Activated CD8-positive, alpha-beta memory T cell treated with anti-CD3 and anti-CD28 coated beads, Interleukin-2, amount 10 ng/mL, durations not matched to agents 7 days and 5 days (primary cell): ENCODE measurements at regions not wholly inside any gene's neighbourhood (a gene's known extent, or its start where the extent isn't known, plus 50 kb on each side); places are given as distances from the start of the nearest gene placed in this dataset.

Source experiments
- ATAC-seq: fragments of 150-1000 bp; cut with Tn5 transposase; one replicate; pipeline ENCODE4 v1.10.0; 2021; ENCODE audit warnings: moderate library complexity
- CTCF ChIA-PET: fragments of 350-600 bp; sonication (Branson Sonifier 250); formaldehyde crosslinking; loops from one replicate; lab custom pipeline; 2021; ENCODE audit warnings: antibody characterized with exemption; lab: Charles Lee
- DNase-seq: peaks from one replicate; pipeline ENCODE4 v3.0.0-alpha.2; 2020
- H3K27ac Mint-ChIP-seq: one replicate; pipeline ENCODE4 v1.8.0; 2021; ENCODE audit warnings: mild to moderate bottlenecking, mixed read lengths
- H3K27me3 Mint-ChIP-seq: one replicate; pipeline ENCODE4 v1.8.0; 2021; ENCODE audit warnings: mixed read lengths
- H3K36me3 Mint-ChIP-seq: one replicate; pipeline ENCODE4 v1.8.0; 2021; ENCODE audit warnings: mild to moderate bottlenecking, mixed read lengths
- H3K4me1 Mint-ChIP-seq: one replicate; pipeline ENCODE4 v1.8.0; 2021; ENCODE audit warnings: mixed read lengths
- H3K4me3 Mint-ChIP-seq: one replicate; pipeline ENCODE4 v1.8.0; 2021; ENCODE audit warnings: mild to moderate bottlenecking, moderate library complexity, mixed read lengths
- H3K9me3 Mint-ChIP-seq: one replicate; pipeline ENCODE4 v1.8.0; 2022; ENCODE audit warnings: low read depth, mixed read lengths

- no peak for ATAC-seq
- Mint-ChIP-seq H3K36me3 (no peaks in the 10 kb centered on the region), H3K27ac (no peak overlapping the region), H3K4me1 (peaks cover 9% of the 10 kb centered on the region), H3K4me3 (no peak overlapping the region), H3K9me3 (no peaks in the 10 kb centered on the region), H3K27me3 (no peaks in the 10 kb centered on the region)
- CTCF ChIA-PET, result interaction anchor here (1.0 to 8.4 kb wide), 12 partner anchors 15 to 311 kb away, joined by 3 to 104 read pairs (median 5); a partner anchor contains a TSS
- no peak for DNase-seq
Observed at GRCh38 chr12:107400686-107401447, 284.7 kb upstream of the PWP1 start.

DNA sequence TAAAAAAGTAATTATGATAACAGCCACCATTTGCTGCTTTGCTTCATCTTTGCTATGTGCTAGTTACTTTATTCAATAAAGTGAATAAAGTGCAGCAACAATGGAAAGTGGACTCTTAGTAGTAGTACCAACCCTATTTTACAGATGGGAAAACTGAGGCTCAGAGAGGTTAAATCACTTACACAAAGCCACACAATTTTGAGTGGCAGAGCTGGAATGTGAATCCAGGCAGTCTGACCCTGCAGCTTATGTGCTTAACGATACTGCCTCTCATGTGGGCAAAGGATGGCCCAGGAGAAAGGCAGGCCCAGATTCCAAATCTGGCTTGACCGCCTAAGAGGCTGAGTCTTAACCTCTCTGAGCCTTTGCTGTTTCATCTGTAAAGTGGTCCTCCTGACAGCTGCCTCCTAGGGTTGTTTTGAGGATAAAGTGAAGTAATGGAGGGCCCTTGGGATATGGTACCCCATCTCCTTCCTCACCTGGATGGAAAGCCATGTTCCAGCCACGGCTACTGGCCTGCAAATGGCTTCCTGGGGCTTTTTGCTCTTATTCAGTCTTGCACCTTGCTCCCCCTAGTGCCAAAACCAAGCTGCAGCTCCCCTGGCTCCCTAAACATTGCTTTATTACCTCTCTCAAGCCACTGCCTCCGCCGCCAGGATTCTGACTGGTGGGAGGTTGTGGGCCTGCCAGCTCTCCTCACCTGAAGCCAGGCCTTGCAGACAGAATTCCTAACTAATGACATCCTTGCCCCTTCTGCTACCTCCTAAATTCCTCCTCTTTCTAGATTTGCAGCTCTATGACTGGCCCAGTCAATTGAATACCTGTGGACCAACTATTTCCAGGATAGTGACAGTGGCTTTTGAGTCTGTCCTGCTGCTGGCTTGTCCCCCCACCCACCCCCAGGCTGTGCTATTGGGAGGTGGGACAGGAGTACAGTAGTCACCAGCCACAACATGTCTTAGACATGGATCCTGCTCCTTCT, 283.3 kb upstream of the PWP1 start:
- H3K27me3 Mint-ChIP-seq, result no peaks in the 10 kb centered on the region
- H3K9me3 Mint-ChIP-seq, result no peaks in the 10 kb centered on the region
- no peak overlapping the region for H3K27ac Mint-ChIP-seq
- peak; percentile 78 for DNase-seq
- peak; percentile 78 for ATAC-seq
- H3K36me3 Mint-ChIP-seq, result no peaks in the 10 kb centered on the region
- CTCF ChIA-PET, result interaction anchor here (0.6 to 8.4 kb wide), 34 partner anchors 9 to 312 kb away, joined by 3 to 104 read pairs (median 5); a partner anchor contains a TSS
- H3K4me1 Mint-ChIP-seq, result peaks cover 8% of the 10 kb centered on the region
- H3K4me3 Mint-ChIP-seq, result no peak overlapping the region

DNA sequence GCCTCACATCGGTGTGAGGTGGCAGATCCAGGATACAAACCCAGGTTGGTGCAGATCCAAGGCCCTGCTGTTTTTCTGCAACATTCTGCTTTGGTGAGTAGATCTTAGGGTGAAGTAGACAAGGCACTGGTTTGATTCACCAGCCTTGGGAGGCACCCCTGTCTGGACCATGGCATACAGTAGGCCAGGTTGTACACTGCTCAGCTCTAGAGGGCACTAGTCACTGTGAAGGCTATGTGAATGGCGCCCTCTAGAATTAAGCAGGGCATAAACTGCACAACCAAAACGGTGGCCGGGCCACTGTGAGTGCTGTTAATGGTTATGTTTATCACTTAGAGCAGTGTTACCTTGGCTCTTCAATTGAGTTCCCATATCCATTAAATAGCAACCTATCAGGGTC, 280.6 kb upstream of the PWP1 start:
- CTCF ChIA-PET, result interaction anchor here (0.8 to 8.4 kb wide), 18 partner anchors 10 to 278 kb away, joined by 3 to 104 read pairs (median 4); a partner anchor contains a TSS
- H3K36me3 Mint-ChIP-seq, result no peaks in the 10 kb centered on the region
- H3K9me3 Mint-ChIP-seq, result no peaks in the 10 kb centered on the region
- no peaks in the 10 kb centered on the region for H3K27me3 Mint-ChIP-seq
- H3K4me1 Mint-ChIP-seq, result peaks cover 5% of the 10 kb centered on the region
- DNase-seq (peak; percentile 59), ATAC-seq (peak; percentile 84)
- H3K4me3 Mint-ChIP-seq, result no peak overlapping the region
- no peak overlapping the region for H3K27ac Mint-ChIP-seq

DNA sequence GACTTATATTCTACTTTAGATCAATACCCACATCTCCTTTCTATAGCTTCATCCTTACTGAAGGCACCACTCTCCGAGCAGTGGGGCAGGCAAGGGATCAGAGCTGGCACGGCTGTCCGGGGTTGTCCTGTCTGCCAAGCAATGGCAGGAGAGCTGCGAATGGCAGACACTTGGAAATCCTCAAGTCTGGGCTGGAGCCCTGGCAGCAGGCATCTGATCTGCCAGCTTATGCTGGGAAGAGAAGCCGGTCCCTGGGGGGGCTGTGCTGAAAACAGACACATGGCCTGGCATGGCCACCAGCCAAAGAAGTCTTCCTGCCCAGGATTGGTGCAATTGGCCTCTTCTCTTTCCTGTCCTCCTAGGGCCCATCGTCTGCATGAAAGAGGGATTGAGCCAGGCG, 280.2 kb upstream of the PWP1 start:
- Mint-ChIP-seq H3K27me3 (no peaks in the 10 kb centered on the region), H3K4me1 (peaks cover 5% of the 10 kb centered on the region), H3K9me3 (no peaks in the 10 kb centered on the region), H3K27ac (no peak overlapping the region), H3K36me3 (no peaks in the 10 kb centered on the region), H3K4me3 (no peak overlapping the region)
- DNase-seq, result no peak
- CTCF ChIA-PET, result interaction anchor here (0.6 to 8.4 kb wide), 19 partner anchors 11 to 279 kb away, joined by 3 to 104 read pairs (median 3); a partner anchor contains a TSS
- no peak for ATAC-seq

- Mint-ChIP-seq H3K27me3 (no peaks in the 10 kb centered on the region), H3K36me3 (no peaks in the 10 kb centered on the region), H3K4me1 (peaks cover 4% of the 10 kb centered on the region), H3K9me3 (no peaks in the 10 kb centered on the region), H3K27ac (no peak overlapping the region), H3K4me3 (no peak overlapping the region)
- ATAC-seq (no peak), DNase-seq (no peak)
- CTCF ChIA-PET, result interaction anchor here (0.8 to 8.4 kb wide), 5 partner anchors 83 to 275 kb away, joined by 3 to 104 read pairs (median 25); a partner anchor contains a TSS
Observed at GRCh38 chr12:107406932-107407331, 278.7 kb upstream of the PWP1 start.

DNA sequence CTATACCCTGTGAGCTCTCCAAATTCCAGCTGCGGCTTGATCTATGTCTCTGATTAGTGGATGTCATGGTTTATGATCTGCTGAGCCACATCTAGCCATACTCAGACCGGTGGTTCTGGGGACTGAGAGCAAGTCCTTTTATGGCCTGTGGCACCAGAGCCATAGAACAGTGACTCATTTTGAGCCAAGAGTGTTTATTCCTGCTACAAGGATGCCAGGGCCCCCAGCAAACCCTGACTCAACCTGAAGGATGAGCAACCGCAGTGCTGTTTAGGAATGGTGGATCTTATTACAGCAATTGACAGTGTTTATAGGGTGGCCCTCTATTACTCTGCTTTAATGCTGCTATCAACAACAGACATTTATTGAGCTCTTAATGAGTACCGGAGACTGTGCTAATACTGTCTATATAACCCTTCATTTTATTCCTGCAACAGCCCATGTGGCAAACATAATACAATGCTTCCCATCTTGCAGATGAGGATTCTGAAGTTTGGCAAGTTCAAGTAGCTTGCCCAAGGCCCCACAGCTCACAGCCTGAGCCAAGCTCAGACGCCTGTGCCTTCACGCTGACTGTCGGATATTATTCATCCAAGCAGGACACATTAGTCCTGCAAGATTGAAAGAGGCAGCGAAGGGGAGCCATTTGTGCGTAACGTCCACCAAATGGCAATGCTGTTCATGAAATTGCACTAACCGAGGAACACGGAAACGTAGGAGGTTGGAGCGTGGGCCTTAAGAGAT, 273.6 kb upstream of the PWP1 start:
- H3K27ac Mint-ChIP-seq, result no peak overlapping the region

DNA sequence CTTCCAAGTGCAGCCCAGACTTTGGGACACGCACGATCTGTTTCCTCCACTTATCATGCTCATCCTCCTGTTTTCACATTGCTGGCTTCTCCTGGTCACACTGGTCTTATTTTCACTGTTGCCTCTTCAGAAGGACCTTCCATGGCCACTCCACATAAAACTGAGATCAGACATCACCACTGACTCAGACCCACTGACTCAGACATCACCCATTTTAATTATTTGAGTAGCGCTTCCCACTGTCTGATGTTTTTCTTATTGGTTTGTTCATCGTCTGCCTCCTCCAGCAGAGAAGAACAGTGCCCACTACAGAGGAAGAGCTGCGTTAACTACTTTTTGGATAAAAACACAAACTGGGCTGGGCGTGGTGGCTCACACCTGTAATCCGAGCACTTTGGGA, 270.5 kb upstream of the PWP1 start:
- no peak overlapping the region for H3K27ac Mint-ChIP-seq
- no peaks in the 10 kb centered on the region for H3K9me3 Mint-ChIP-seq
- CTCF ChIA-PET, result no interaction called here
- DNase-seq (no peak), ATAC-seq (no peak)
- no peaks in the 10 kb centered on the region for H3K4me1 Mint-ChIP-seq
- H3K4me3 Mint-ChIP-seq, result no peak overlapping the region
- H3K27me3 Mint-ChIP-seq, result no peaks in the 10 kb centered on the region
- peaks cover 2% of the 10 kb centered on the region for H3K36me3 Mint-ChIP-seq

More for the DNA sequence above, 273.6 kb upstream of the PWP1 start:
- Mint-ChIP-seq H3K27me3 (no peaks in the 10 kb centered on the region), H3K4me1 (no peaks in the 10 kb centered on the region), H3K4me3 (no peak overlapping the region), H3K36me3 (no peaks in the 10 kb centered on the region), H3K9me3 (no peaks in the 10 kb centered on the region)
- CTCF ChIA-PET, result interaction anchor here (1.1 to 1.4 kb wide), 2 partner anchors 10 to 11 kb away, joined by 3 to 7 read pairs; no protein-coding TSS in a partner anchor
- ATAC-seq (no peak), DNase-seq (no peak)

DNA sequence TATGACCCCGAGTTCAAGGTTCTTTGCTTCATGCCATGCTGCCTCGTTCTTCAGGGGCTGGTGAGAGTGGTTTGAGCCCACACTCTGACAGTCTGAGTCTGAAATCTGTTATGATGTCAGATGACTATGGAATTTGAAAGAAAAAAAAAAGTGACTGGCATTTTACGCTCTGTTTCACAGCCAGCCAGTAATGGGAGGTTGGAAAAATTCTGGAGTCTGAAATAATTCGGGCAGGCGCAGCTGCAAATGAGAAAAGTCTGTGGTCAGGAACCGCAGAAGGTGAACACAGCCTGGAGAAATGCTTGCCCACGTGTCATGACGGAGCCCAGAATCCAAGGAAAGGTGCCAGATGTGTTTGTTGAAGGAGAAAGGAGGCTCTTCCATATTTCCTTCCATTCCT, 269.8 kb upstream of the PWP1 start:
- no peaks in the 10 kb centered on the region for H3K4me1 Mint-ChIP-seq
- CTCF ChIA-PET, result no interaction called here
- H3K36me3 Mint-ChIP-seq, result peaks cover 2% of the 10 kb centered on the region
- H3K9me3 Mint-ChIP-seq, result no peaks in the 10 kb centered on the region
- DNase-seq (no peak), ATAC-seq (no peak)
- no peak overlapping the region for H3K27ac Mint-ChIP-seq
- no peaks in the 10 kb centered on the region for H3K27me3 Mint-ChIP-seq
- H3K4me3 Mint-ChIP-seq, result no peak overlapping the region

DNA sequence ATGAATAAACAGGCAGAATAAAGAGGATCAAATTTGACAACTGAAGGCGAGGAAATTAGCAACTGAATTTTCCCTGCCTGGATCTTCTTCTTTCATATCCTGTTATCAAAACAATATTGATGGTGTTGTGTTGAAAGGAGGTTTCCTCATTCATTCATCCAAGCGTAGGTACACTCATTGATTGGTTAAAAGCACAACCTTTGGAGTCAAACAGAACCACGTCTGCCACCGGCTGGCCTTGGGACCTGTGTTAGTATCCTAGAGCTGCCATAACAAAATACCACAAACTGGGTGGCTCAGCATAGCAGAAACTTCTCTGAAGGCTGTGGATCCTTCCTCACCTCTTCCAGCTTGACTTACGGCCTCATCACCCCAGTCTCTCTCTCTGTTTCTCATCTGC, 268.6 kb upstream of the PWP1 start:
- H3K4me1 Mint-ChIP-seq, result no peaks in the 10 kb centered on the region

DNA sequence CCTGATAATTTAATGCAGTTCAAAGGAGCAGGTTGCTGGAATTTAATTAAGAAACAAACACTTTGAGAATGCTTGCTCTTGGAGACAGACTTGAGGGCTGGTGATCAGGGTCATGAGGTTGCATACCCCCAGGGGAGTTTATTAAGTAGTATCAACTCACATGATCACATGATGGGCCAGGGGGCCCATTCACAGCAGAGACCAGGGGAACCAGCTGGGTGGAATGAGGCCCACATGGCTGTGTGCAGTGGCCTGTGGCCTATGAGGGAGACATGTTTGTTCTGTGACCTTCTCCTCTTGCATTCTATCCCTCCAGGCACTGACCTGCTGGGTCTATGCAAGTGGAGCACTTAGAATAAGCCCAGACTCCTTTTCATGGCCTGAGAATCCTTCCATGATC, 266.6 kb upstream of the PWP1 start:
- ATAC-seq (no peak), DNase-seq (no peak)
- CTCF ChIA-PET, result interaction anchor here (1.6 kb wide), 1 partner anchor 28 kb away, joined by 3 read pairs; no protein-coding TSS in a partner anchor
- no peaks in the 10 kb centered on the region for H3K9me3 Mint-ChIP-seq
- H3K4me3 Mint-ChIP-seq, result no peak overlapping the region
- H3K36me3 Mint-ChIP-seq, result peaks cover 2% of the 10 kb centered on the region
- no peak overlapping the region for H3K27ac Mint-ChIP-seq
- H3K27me3 Mint-ChIP-seq, result no peaks in the 10 kb centered on the region
- no peaks in the 10 kb centered on the region for H3K4me1 Mint-ChIP-seq

More for the DNA sequence above, 268.6 kb upstream of the PWP1 start:
- H3K4me3 Mint-ChIP-seq, result no peak overlapping the region
- DNase-seq (no peak), ATAC-seq (no peak)
- no peak overlapping the region for H3K27ac Mint-ChIP-seq
- H3K36me3 Mint-ChIP-seq, result peaks cover 2% of the 10 kb centered on the region
- no peaks in the 10 kb centered on the region for H3K9me3 Mint-ChIP-seq
- CTCF ChIA-PET, result no interaction called here
- no peaks in the 10 kb centered on the region for H3K27me3 Mint-ChIP-seq

DNA sequence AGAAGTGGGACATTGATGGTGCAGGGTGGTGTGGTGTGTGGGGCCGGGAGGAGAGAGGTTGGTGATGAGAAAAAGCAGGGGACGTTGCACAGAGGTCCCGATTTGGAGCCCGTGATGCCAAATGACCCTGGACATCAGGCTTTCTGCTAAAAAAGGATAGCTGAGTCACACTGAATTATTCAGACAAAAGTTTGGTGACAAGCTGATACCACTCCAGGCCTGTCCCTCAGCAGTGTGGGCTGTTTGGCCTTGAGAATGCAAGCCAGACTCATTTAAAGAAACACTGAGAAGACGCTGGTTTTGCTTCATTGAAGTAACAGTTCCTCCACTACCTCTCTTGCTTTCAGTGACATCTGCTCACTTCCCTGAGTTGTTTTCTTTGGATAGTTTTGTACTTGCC, 262.1 kb upstream of the PWP1 start:
- no peaks in the 10 kb centered on the region for H3K4me1 Mint-ChIP-seq
- H3K36me3 Mint-ChIP-seq, result peaks cover 2% of the 10 kb centered on the region
- CTCF ChIA-PET, result interaction anchor here (0.7 to 1.1 kb wide), 2 partner anchors 10 to 12 kb away, joined by 3 read pairs; no protein-coding TSS in a partner anchor
- H3K9me3 Mint-ChIP-seq, result no peaks in the 10 kb centered on the region
- H3K27ac Mint-ChIP-seq, result no peak overlapping the region
- DNase-seq (no peak), ATAC-seq (no peak)
- no peaks in the 10 kb centered on the region for H3K27me3 Mint-ChIP-seq
- H3K4me3 Mint-ChIP-seq, result no peak overlapping the region

DNA sequence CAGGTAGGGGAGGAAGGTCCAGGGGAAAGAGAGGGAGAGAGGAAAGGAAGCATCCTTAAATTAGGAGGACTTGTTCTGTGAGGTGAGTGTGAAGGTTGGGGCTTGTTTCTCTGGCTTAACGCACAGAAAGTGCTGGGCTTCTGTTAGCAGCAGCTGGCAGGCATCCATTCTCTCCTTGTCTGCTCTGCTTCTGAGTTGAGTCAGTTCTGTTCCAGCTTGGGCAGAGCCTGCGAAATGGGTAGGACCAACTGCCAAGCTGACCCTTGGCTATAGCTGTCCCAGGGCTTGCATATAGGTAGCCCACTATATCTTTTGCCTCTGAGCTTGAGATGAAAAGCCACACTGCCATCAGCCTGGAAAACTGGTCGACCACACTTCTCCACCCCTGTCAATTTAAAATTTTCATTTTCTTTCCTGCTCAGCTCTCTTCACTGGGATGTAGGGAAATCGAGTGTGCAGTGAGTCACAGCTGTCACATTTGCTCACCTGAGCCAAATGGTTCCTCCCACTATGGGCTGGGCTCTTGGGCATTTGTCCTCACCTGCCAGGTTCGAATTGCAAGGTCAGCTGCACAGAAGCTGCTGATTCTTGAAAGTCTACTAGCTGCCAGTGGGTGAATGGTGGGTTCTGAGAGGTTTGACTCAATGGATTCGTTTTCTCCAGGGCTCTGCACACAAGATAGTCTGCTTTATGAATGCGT, 256.4 kb upstream of the PWP1 start:
- no peaks in the 10 kb centered on the region for H3K36me3 Mint-ChIP-seq
- CTCF ChIA-PET, result interaction anchor here (1.1 kb wide), 1 partner anchor 27 kb away, joined by 5 read pairs; no protein-coding TSS in a partner anchor
- H3K4me3 Mint-ChIP-seq, result no peak overlapping the region
- DNase-seq (no peak), ATAC-seq (no peak)
- H3K27me3 Mint-ChIP-seq, result peaks cover 3% of the 10 kb centered on the region
- no peaks in the 10 kb centered on the region for H3K9me3 Mint-ChIP-seq
- no peak overlapping the region for H3K27ac Mint-ChIP-seq
- H3K4me1 Mint-ChIP-seq, result peaks cover 11% of the 10 kb centered on the region
